ENCODE measurements at regions not wholly inside any gene's neighbourhood (a gene's known extent, or its start where the extent isn't known, plus 50 kb on each side); places are given as distances from the start of the nearest gene placed in this dataset.

GRCh38 chr12:19894050-19894449, 454.8 kb downstream of the AEBP2 start:
- no peaks in the 10 kb centered on the region for H3K27me3 ChIP-seq (ENCODE audit: control insufficient read depth, insufficient read depth)
- no peak overlapping the region for H3K4me3 ChIP-seq (ENCODE audit: low read length)
- 68% methylated on average over 1 of the region's 1 CpG for WGBS
- intact Hi-C loops (cut with DNase I), result no loop called here
- no peaks in the 10 kb centered on the region for H3K9me3 ChIP-seq (ENCODE audit: control insufficient read depth, low read length)
- H3K4me1 ChIP-seq (ENCODE audit: control insufficient read depth, insufficient read depth, low read length), result no peaks in the 10 kb centered on the region
- DNase-seq, result no peak
- no peak overlapping the region for H3K27ac ChIP-seq (ENCODE audit: low read length)
- ATAC-seq, result no peak

- no peak for DNase-seq
- H3K9me3 ChIP-seq (ENCODE audit: control insufficient read depth, low read length), result no peaks in the 10 kb centered on the region
- intact Hi-C loops (cut with DNase I), result no loop called here
- no peak for ATAC-seq
- WGBS, result 49% methylated on average over 5 of the region's 5 CpGs
- H3K27ac ChIP-seq (ENCODE audit: low read length), result no peak overlapping the region
- no peak overlapping the region for H3K4me3 ChIP-seq (ENCODE audit: low read length)
- H3K4me1 ChIP-seq (ENCODE audit: control insufficient read depth, insufficient read depth, low read length), result no peaks in the 10 kb centered on the region
- no peaks in the 10 kb centered on the region for H3K27me3 ChIP-seq (ENCODE audit: control insufficient read depth, insufficient read depth)
Observed at GRCh38 chr12:19894803-19895202, 455.5 kb downstream of the AEBP2 start.

GRCh38 chr12:19895246-19896020, 456.1 kb downstream of the AEBP2 start:
- 32% methylated on average over 2 of the region's 2 CpGs for WGBS

GRCh38 chr12:19896041-19896440, 456.7 kb downstream of the AEBP2 start:
- H3K27ac ChIP-seq (ENCODE audit: low read length), result no peak overlapping the region
- no peak overlapping the region for H3K4me3 ChIP-seq (ENCODE audit: low read length)
- intact Hi-C loops (cut with DNase I), result no loop called here
- ATAC-seq, result peak in 1 of 2 donors; percentile 41
- DNase-seq, result no peak
- H3K27me3 ChIP-seq (ENCODE audit: control insufficient read depth, insufficient read depth), result no peaks in the 10 kb centered on the region
- H3K9me3 ChIP-seq (ENCODE audit: control insufficient read depth, low read length), result no peaks in the 10 kb centered on the region
- no peaks in the 10 kb centered on the region for H3K4me1 ChIP-seq (ENCODE audit: control insufficient read depth, insufficient read depth, low read length)
- WGBS, result 88% methylated on average over 1 of the region's 1 CpG

More at GRCh38 chr12:19895246-19896020, 456.1 kb downstream of the AEBP2 start:
- intact Hi-C loops (cut with DNase I), result no loop called here
- no peaks in the 10 kb centered on the region for H3K27me3 ChIP-seq (ENCODE audit: control insufficient read depth, insufficient read depth)
- H3K4me1 ChIP-seq (ENCODE audit: control insufficient read depth, insufficient read depth, low read length), result no peaks in the 10 kb centered on the region
- H3K27ac ChIP-seq (ENCODE audit: low read length), result no peak overlapping the region
- no peaks in the 10 kb centered on the region for H3K9me3 ChIP-seq (ENCODE audit: control insufficient read depth, low read length)
- DNase-seq, result no peak
- peak in 1 of 2 donors; percentile 28 for ATAC-seq
- no peak overlapping the region for H3K4me3 ChIP-seq (ENCODE audit: low read length)

GRCh38 chr12:19896534-19896933, 457.2 kb downstream of the AEBP2 start:
- no peaks in the 10 kb centered on the region for H3K4me1 ChIP-seq (ENCODE audit: control insufficient read depth, insufficient read depth, low read length)
- H3K4me3 ChIP-seq (ENCODE audit: low read length), result no peak overlapping the region
- WGBS, result 81% methylated on average over 3 of the region's 3 CpGs
- intact Hi-C loops (cut with DNase I), result no loop called here
- ATAC-seq (no peak), DNase-seq (no peak)
- H3K27ac ChIP-seq (ENCODE audit: low read length), result no peak overlapping the region
- H3K9me3 ChIP-seq (ENCODE audit: control insufficient read depth, low read length), result no peaks in the 10 kb centered on the region
- H3K27me3 ChIP-seq (ENCODE audit: control insufficient read depth, insufficient read depth), result no peaks in the 10 kb centered on the region

GRCh38 chr12:19897900-19898408, 458.7 kb downstream of the AEBP2 start:
- no peak for DNase-seq
- Histone ChIP-seq H3K27ac (ENCODE audit: low read length) (no peak overlapping the region), H3K9me3 (ENCODE audit: control insufficient read depth, low read length) (no peaks in the 10 kb centered on the region), H3K4me1 (ENCODE audit: control insufficient read depth, insufficient read depth, low read length) (no peaks in the 10 kb centered on the region), H3K4me3 (ENCODE audit: low read length) (no peak overlapping the region), H3K27me3 (ENCODE audit: control insufficient read depth, insufficient read depth) (no peaks in the 10 kb centered on the region)
- intact Hi-C loops (cut with DNase I), result no loop called here
- ATAC-seq, result peak; percentile 28 to 45
- 56% methylated on average over 2 of the region's 2 CpGs for WGBS

- WGBS, result 98% methylated on average over 1 of the region's 1 CpG
- Histone ChIP-seq H3K4me3 (ENCODE audit: low read length) (no peak overlapping the region), H3K4me1 (ENCODE audit: control insufficient read depth, insufficient read depth, low read length) (peaks cover 3% of the 10 kb centered on the region), H3K27ac (ENCODE audit: low read length) (no peak overlapping the region), H3K27me3 (ENCODE audit: control insufficient read depth, insufficient read depth) (no peaks in the 10 kb centered on the region), H3K9me3 (ENCODE audit: control insufficient read depth, low read length) (no peaks in the 10 kb centered on the region)
- intact Hi-C loops (cut with DNase I), result no loop called here
- ATAC-seq, result no peak
- no peak for DNase-seq
Observed at GRCh38 chr12:19901841-19902240, 462.5 kb downstream of the AEBP2 start.

- DNase-seq, result no peak
- Histone ChIP-seq H3K27ac (ENCODE audit: low read length) (no peak overlapping the region), H3K4me3 (ENCODE audit: low read length) (no peak overlapping the region), H3K9me3 (ENCODE audit: control insufficient read depth, low read length) (no peaks in the 10 kb centered on the region), H3K4me1 (ENCODE audit: control insufficient read depth, insufficient read depth, low read length) (peaks cover 3% of the 10 kb centered on the region), H3K27me3 (ENCODE audit: control insufficient read depth, insufficient read depth) (no peaks in the 10 kb centered on the region)
- intact Hi-C loops (cut with DNase I), result no loop called here
- no peak for ATAC-seq
- WGBS, result 39% methylated on average over 1 of the region's 1 CpG
Observed at GRCh38 chr12:19904819-19905218, 463.5 kb upstream of the PDE3A start.

- Histone ChIP-seq H3K4me3 (ENCODE audit: low read length) (no peak overlapping the region), H3K27ac (ENCODE audit: low read length) (no peak overlapping the region), H3K4me1 (ENCODE audit: control insufficient read depth, insufficient read depth, low read length) (peaks cover 3% of the 10 kb centered on the region), H3K9me3 (ENCODE audit: control insufficient read depth, low read length) (no peaks in the 10 kb centered on the region), H3K27me3 (ENCODE audit: control insufficient read depth, insufficient read depth) (no peaks in the 10 kb centered on the region)
- ATAC-seq, result no peak
- intact Hi-C loops (cut with DNase I), result no loop called here
- DNase-seq, result no peak
- 30% methylated on average over 3 of the region's 3 CpGs for WGBS
Observed at GRCh38 chr12:19908830-19909229, 459.5 kb upstream of the PDE3A start.

- no peaks in the 10 kb centered on the region for H3K27me3 ChIP-seq (ENCODE audit: control insufficient read depth, insufficient read depth)
- no peak overlapping the region for H3K4me3 ChIP-seq (ENCODE audit: low read length)
- H3K9me3 ChIP-seq (ENCODE audit: control insufficient read depth, low read length), result no peaks in the 10 kb centered on the region
- intact Hi-C loops (cut with DNase I), result no loop called here
- 43% methylated on average over 2 of the region's 2 CpGs for WGBS
- ATAC-seq (no peak), DNase-seq (no peak)
- H3K27ac ChIP-seq (ENCODE audit: low read length), result no peak overlapping the region
- H3K4me1 ChIP-seq (ENCODE audit: control insufficient read depth, insufficient read depth, low read length), result peaks cover 3% of the 10 kb centered on the region
Observed at GRCh38 chr12:19909418-19909817, 458.9 kb upstream of the PDE3A start.

- no peak for ATAC-seq
- intact Hi-C loops (cut with DNase I), result loop anchor here in 2 of 4 donors (10.0 kb wide), 3 partner anchors 136 to 694 kb away; no protein-coding TSS in a partner anchor
- no peaks in the 10 kb centered on the region for H3K9me3 ChIP-seq (ENCODE audit: control insufficient read depth, low read length)
- WGBS, result 53% methylated on average over 3 of the region's 3 CpGs
- no peak overlapping the region for H3K27ac ChIP-seq (ENCODE audit: low read length)
- no peak overlapping the region for H3K4me3 ChIP-seq (ENCODE audit: low read length)
- H3K4me1 ChIP-seq (ENCODE audit: control insufficient read depth, insufficient read depth, low read length), result no peaks in the 10 kb centered on the region
- DNase-seq, result no peak
- no peaks in the 10 kb centered on the region for H3K27me3 ChIP-seq (ENCODE audit: control insufficient read depth, insufficient read depth)
Observed at GRCh38 chr12:19910681-19911080, 457.7 kb upstream of the PDE3A start.
